ENCODE measurements at regions not wholly inside any gene's neighbourhood (a gene's known extent, or its start where the extent isn't known, plus 50 kb on each side); places are given as distances from the start of the nearest gene placed in this dataset.

- CTCF ChIA-PET: no interaction called here
- POLR2A ChIA-PET: no interaction called here
- no TSS peak for BruUV-seq (replicated peaks)
- intact Hi-C loops (cut with micrococcal nuclease): no loop called here
- DNase-seq (ENCODE audit: low read depth, low spot score) (no peak), ATAC-seq (no peak)
- Histone ChIP-seq H3K27ac (ENCODE audit: low read depth, low read length) (no peak overlapping the region), H3K4me1 (ENCODE audit: control insufficient read depth in 1 of 2, insufficient read depth in 2 of 2, low read length in 2 of 2) (no peaks in the 10 kb centered on the region), H3K9me2 (ENCODE audit: insufficient read depth) (no peaks in the 10 kb centered on the region), H3K79me2 (ENCODE audit: insufficient read depth, low read length) (no peaks in the 10 kb centered on the region), H4K20me1 (ENCODE audit: insufficient read depth) (no peaks in the 10 kb centered on the region), H3K36me3 (ENCODE audit: control insufficient read depth in 1 of 2, insufficient read depth in 2 of 2, low read length in 2 of 2) (no peaks in the 10 kb centered on the region), H3K4me3 (replicated peaks in 1 of 2; ENCODE audit: low read depth in 1 of 2, low read length in 2 of 2) (no peak overlapping the region), H3K9me3 (ENCODE audit: control insufficient read depth in 1 of 2, insufficient read depth in 1 of 2, low read depth in 1 of 2, low read length in 2 of 2) (peaks cover 0 to 12% of the 10 kb centered on the region in 2 experiments; a peak in 1 of 4 replicates), H3K27me3 (ENCODE audit: insufficient read depth, low read length) (no peaks in the 10 kb centered on the region), H3K9ac (ENCODE audit: low read length) (no peak overlapping the region), H2AFZ (ENCODE audit: low read depth, low read length, poor library complexity, severe bottlenecking) (no peak overlapping the region), H3K4me2 (ENCODE audit: low read length) (no peak overlapping the region)
- TF ChIP-seq EZH2phosphoT487 (IDR thresholded peaks at IDR 0.05; ENCODE audit: borderline replicate concordance): no peak
- no peak for TF ChIP-seq SIN3A (IDR thresholded peaks at IDR 0.05; ENCODE audit: low read depth)
- RAD21 ChIA-PET (ENCODE audit: low non-redundant PET in 1 of 2, low total read pairs in 2 of 2, uncharacterized antibody in 2 of 2, unreplicated experiment in 2 of 2): no interaction called here
Measured at GRCh38 chr7:10022480-10022879, 951.2 kb upstream of the PHF14 start.

- no peak overlapping the region for H3K4me3 ChIP-seq (replicated peaks in 1 of 2; ENCODE audit: low read depth in 1 of 2, low read length in 2 of 2)
- no peaks in the 10 kb centered on the region for H3K9me2 ChIP-seq (ENCODE audit: insufficient read depth)
- H3K27ac ChIP-seq (ENCODE audit: low read depth, low read length): no peak overlapping the region
- H2AFZ ChIP-seq (ENCODE audit: low read depth, low read length, poor library complexity, severe bottlenecking): no peak overlapping the region
- TF ChIP-seq ATF3 (IDR thresholded peaks at IDR 0.05): no peak
- TF ChIP-seq POLR2A (IDR thresholded peaks at IDR 0.05; ENCODE audit: borderline replicate concordance, extremely low read depth, insufficient read depth, insufficient read length): no peak
- TF ChIP-seq RAD21 (IDR thresholded peaks at IDR 0.05; ENCODE audit: low read depth): 0 out of 2 replicates have a peak, but pooled peaks have one; percentile 14
- TF ChIP-seq CTCF (IDR thresholded peaks at IDR 0.05 in 2 of 3, conservative IDR thresholded peaks at IDR 0.05 in 1 of 3; ENCODE audit: borderline replicate concordance in 1 of 3, insufficient read depth in 1 of 3, low read depth in 2 of 3, low read length in 2 of 3): 0 out of 6 replicates have a peak, but pooled peaks of 2 of the 3 experiments have one; percentile 3 to 7
- H3K36me3 ChIP-seq (ENCODE audit: control insufficient read depth in 1 of 2, insufficient read depth in 2 of 2, low read length in 2 of 2): no peaks in the 10 kb centered on the region
- ChIA-PET POLR2A (no interaction called here), RAD21 (ENCODE audit: low non-redundant PET in 1 of 2, low total read pairs in 2 of 2, uncharacterized antibody in 2 of 2, unreplicated experiment in 2 of 2) (no interaction called here), CTCF (no interaction called here)
- DNase-seq (ENCODE audit: low read depth, low spot score) (peak; percentile 12), ATAC-seq (peak; percentile 53; the same call in 1 of the 2 replicates)
- H3K79me2 ChIP-seq (ENCODE audit: insufficient read depth, low read length): no peaks in the 10 kb centered on the region
- no peak overlapping the region for H3K4me2 ChIP-seq (ENCODE audit: low read length)
- H3K9me3 ChIP-seq (ENCODE audit: control insufficient read depth in 1 of 2, insufficient read depth in 1 of 2, low read depth in 1 of 2, low read length in 2 of 2): 0 out of 4 replicates have a peak, but pooled peaks cover 0 to 11% of the 10 kb centered on the region in 2 experiments
- H3K9ac ChIP-seq (ENCODE audit: low read length): no peak overlapping the region
- H3K27me3 ChIP-seq (ENCODE audit: insufficient read depth, low read length): no peaks in the 10 kb centered on the region
- no TSS peak for BruUV-seq (replicated peaks)
- no peaks in the 10 kb centered on the region for H4K20me1 ChIP-seq (ENCODE audit: insufficient read depth)
- intact Hi-C loops (cut with micrococcal nuclease): no loop called here
- no peaks in the 10 kb centered on the region for H3K4me1 ChIP-seq (ENCODE audit: control insufficient read depth in 1 of 2, insufficient read depth in 2 of 2, low read length in 2 of 2)
Measured at GRCh38 chr7:10022957-10023356, 950.7 kb upstream of the PHF14 start.
